GM12878 (cell line): ENCODE measurements at regions not wholly inside any gene's neighbourhood (a gene's known extent, or its start where the extent isn't known, plus 50 kb on each side); places are given as distances from the start of the nearest gene placed in this dataset.

Source experiments
- ATAC-seq: fragments of 200-7000 bp; cut with Tn5 transposase; 3 replicates; pipeline ENCODE4 v1.9.1; 2020; ENCODE audit warnings: mild to moderate bottlenecking, moderate library complexity
- BruUV-seq: library from RNA; stranded (reverse); fragments of 400-500 nt; replicated peaks from 2 replicates; lab custom pipeline; 2021; lab: Mats Ljungman, UMichigan
- CTCF ChIA-PET: fragments of 300-600 bp; sonication (Branson Sonifier 250); formaldehyde crosslinking; extraction: SDS; loops from one replicate; lab custom pipeline; 2021; ENCODE audit warnings: inconsistent platforms; lab: Yijun Ruan, JAX
- POLR2A ChIA-PET: fragments of 350-600 bp; formaldehyde crosslinking; extraction: SDS; loops from one replicate; lab custom pipeline; 2021; ENCODE audit warnings: inconsistent platforms; lab: Charles Lee
- RAD21 ChIA-PET: fragments of 300-600 bp; sonication (Branson Sonifier 250); formaldehyde crosslinking; loops from one replicate; lab custom pipeline; 2023; ENCODE audit warnings: antibody characterized with exemption; ENCODE audit not compliant: unreplicated experiment; lab: Charles Lee
- SMC1A ChIA-PET: fragments of 300-600 bp; sonication (Branson Sonifier 250); formaldehyde crosslinking; loops from one replicate; lab custom pipeline; 2023; ENCODE audit not compliant: unreplicated experiment, uncharacterized antibody; lab: Charles Lee
- DNase-seq: peaks from one replicate; pipeline ENCODE4 v3.0.0-alpha.2; 2011; ENCODE audit warnings: low read depth, low spot score
- FAIRE-seq: peaks from 3 replicates; lab custom pipeline; 2011; peaks lifted over from hg19 to GRCh38; lab: Jason Lieb, UNC
- H2AFZ ChIP-seq: 2 replicates; pipeline ENCODE4 v1.6.0; 2011; ENCODE audit warnings: low read depth, low read length, control low read depth; ENCODE audit not compliant: control insufficient read depth
- H3K27ac ChIP-seq: 2 replicates; pipeline ENCODE4 v1.5.1; 2011; ENCODE audit warnings: control low read depth; ENCODE audit not compliant: control insufficient read depth, insufficient read depth
- H3K27me3 ChIP-seq, 2 experiments: replicated peaks in 1 of 2; 2 replicates each; pipeline versions ENCODE4 v1.6.0 to v1.6.1; 2011; ENCODE audit warnings: low read length in 1 of 2; ENCODE audit not compliant: control insufficient read depth in 2 of 2, insufficient read depth in 2 of 2
- H3K36me3 ChIP-seq, 2 experiments: 2 replicates each; pipeline ENCODE4 v1.5.1; 2011; ENCODE audit warnings: low read length in 1 of 2; ENCODE audit not compliant: control insufficient read depth in 2 of 2, insufficient read depth in 2 of 2
- H3K4me1 ChIP-seq: 2 replicates; pipeline ENCODE4 v1.6.1; 2011; ENCODE audit warnings: mild to moderate bottlenecking, low read length, moderate library complexity, mixed read lengths; ENCODE audit not compliant: control insufficient read depth, insufficient read depth
- H3K4me2 ChIP-seq: 2 replicates; pipeline ENCODE4 v1.6.0; 2011; ENCODE audit warnings: control low read depth; ENCODE audit not compliant: control insufficient read depth, insufficient read depth
- H3K4me3 ChIP-seq: fragments of 200-600 bp; sonication (generic); 2 replicates; pipeline ENCODE4 v1.5.1; 2016
- H3K79me2 ChIP-seq: 2 replicates; pipeline ENCODE4 v1.6.0; 2011; ENCODE audit warnings: low read length; ENCODE audit not compliant: control insufficient read depth, insufficient read depth
- H3K9ac ChIP-seq: 2 replicates; pipeline ENCODE4 v1.8.0; 2011; ENCODE audit warnings: low read length, control low read depth, mixed read lengths; ENCODE audit not compliant: control insufficient read depth, insufficient read depth
- H3K9me3 ChIP-seq: replicated peaks from 3 replicates; pipeline ENCODE4 v1.5.1; 2011; ENCODE audit warnings: mild to moderate bottlenecking, low read length; ENCODE audit not compliant: control insufficient read depth, insufficient read depth
- H4K20me1 ChIP-seq: 2 replicates; pipeline ENCODE4 v1.6.0; 2011; ENCODE audit not compliant: control insufficient read depth, insufficient read depth
- NR2C2 ChIP-seq: IDR thresholded peaks from 2 replicates; pipeline ENCODE4 v1.6.1; 2011; ENCODE audit warnings: borderline replicate concordance, low read depth; ENCODE audit not compliant: control insufficient read depth, insufficient read length
- POLR2A ChIP-seq: IDR thresholded peaks from 2 replicates; pipeline ENCODE4 v1.6.1; 2011; ENCODE audit warnings: low read depth, mild to moderate bottlenecking, low read length
- WRNIP1 ChIP-seq: IDR thresholded peaks from 2 replicates; pipeline ENCODE4 v1.6.1; 2011; ENCODE audit warnings: low read depth, low read length, improper control_type of control experiment, borderline replicate concordance
- WGBS: methylation state at CpG from one replicate; pipeline ENCODE4 v1.1.6; 2016; ENCODE audit warnings: low lambda C conversion rate; ENCODE audit not compliant: insufficient replicate concordance, insufficient coverage; ENCODE audit errors: missing lambda C conversion rate; 5-methylcytosine and 5-hydroxymethylcytosine counted together
- in situ Hi-C: fragments of 300-500 bp; cut with MboI; formaldehyde crosslinking; loops from 9 replicates; pipeline ENCODE4 v1.14.3; 2018; ENCODE audit warnings: mixed read lengths
- intact Hi-C: fragments of 100-400 bp; cut with micrococcal nuclease; formaldehyde crosslinking; loops from one replicate; pipeline ENCODE4 v1.14.2; 2022; ENCODE audit not compliant: unreplicated experiment
- TF ChIP-seq, protein P1 (sequence below): fragments of 450-650 bp; IDR thresholded peaks from 2 replicates; pipeline ENCODE4 v1.6.1; 2014; ENCODE audit warnings: mild to moderate bottlenecking
- TF ChIP-seq, protein P2 (sequence below): fragments of 450-650 bp; formaldehyde crosslinking; IDR thresholded peaks from 2 replicates; pipeline ENCODE4 v1.4.0; 2022; ENCODE audit warnings: mild to moderate bottlenecking, moderate library complexity

- no peaks in the 10 kb centered on the region for H3K79me2 ChIP-seq
- no peak overlapping the region for H3K9ac ChIP-seq
- CTCF ChIA-PET, result no interaction called here
- no peaks in the 10 kb centered on the region for H3K9me3 ChIP-seq
- no peaks in the 10 kb centered on the region for H3K4me1 ChIP-seq
- WGBS, result 79% methylated on average over 4 of the region's 4 CpGs
- no peak for DNase-seq
- RAD21 ChIA-PET, result no interaction called here
- no peak for TF ChIP-seq POLR2A
- TF ChIP-seq, protein P1, sequence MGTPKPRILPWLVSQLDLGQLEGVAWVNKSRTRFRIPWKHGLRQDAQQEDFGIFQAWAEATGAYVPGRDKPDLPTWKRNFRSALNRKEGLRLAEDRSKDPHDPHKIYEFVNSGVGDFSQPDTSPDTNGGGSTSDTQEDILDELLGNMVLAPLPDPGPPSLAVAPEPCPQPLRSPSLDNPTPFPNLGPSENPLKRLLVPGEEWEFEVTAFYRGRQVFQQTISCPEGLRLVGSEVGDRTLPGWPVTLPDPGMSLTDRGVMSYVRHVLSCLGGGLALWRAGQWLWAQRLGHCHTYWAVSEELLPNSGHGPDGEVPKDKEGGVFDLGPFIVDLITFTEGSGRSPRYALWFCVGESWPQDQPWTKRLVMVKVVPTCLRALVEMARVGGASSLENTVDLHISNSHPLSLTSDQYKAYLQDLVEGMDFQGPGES, result no peak
- no peak for TF ChIP-seq WRNIP1
- TF ChIP-seq, protein P2, sequence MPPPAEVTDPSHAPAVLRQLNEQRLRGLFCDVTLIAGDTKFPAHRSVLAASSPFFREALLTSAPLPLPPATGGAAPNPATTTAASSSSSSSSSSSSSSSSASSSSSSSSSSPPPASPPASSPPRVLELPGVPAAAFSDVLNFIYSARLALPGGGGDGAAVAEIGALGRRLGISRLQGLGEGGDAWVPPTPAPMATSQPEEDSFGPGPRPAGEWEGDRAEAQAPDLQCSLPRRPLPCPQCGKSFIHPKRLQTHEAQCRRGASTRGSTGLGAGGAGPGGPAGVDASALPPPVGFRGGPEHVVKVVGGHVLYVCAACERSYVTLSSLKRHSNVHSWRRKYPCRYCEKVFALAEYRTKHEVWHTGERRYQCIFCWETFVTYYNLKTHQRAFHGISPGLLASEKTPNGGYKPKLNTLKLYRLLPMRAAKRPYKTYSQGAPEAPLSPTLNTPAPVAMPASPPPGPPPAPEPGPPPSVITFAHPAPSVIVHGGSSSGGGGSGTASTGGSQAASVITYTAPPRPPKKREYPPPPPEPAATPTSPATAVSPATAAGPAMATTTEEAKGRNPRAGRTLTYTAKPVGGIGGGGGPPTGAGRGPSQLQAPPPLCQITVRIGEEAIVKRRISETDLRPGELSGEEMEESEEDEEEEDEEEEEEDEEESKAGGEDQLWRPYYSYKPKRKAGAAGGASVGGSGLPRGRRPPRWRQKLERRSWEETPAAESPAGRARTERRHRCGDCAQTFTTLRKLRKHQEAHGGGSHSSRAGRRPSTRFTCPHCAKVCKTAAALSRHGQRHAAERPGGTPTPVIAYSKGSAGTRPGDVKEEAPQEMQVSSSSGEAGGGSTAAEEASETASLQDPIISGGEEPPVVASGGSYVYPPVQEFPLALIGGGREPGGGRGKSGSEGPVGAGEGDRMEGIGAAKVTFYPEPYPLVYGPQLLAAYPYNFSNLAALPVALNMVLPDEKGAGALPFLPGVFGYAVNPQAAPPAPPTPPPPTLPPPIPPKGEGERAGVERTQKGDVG (CRISPR knock-in tag), result no peak
- no peak for TF ChIP-seq NR2C2
- TF ChIP-seq, all 136 proteins: peak for 0
- H3K4me2 ChIP-seq, result no peak overlapping the region
- H3K4me3 ChIP-seq, result no peak overlapping the region
- no peak overlapping the region for H3K27ac ChIP-seq
- H4K20me1 ChIP-seq, result no peaks in the 10 kb centered on the region
- BruUV-seq, result no TSS peak
- no peak overlapping the region for H2AFZ ChIP-seq
- ATAC-seq, result no peak
- intact Hi-C loops, result no loop called here
- no peaks in the 10 kb centered on the region for H3K36me3 ChIP-seq
- FAIRE-seq, result no peak
- in situ Hi-C loops, result no loop called here
- POLR2A ChIA-PET, result no interaction called here
- H3K27me3 ChIP-seq, result no peaks in the 10 kb centered on the region
- SMC1A ChIA-PET, result no interaction called here
These were observed 706.8 kb downstream of the TRHDE start for GRCh38 chr12:72978999-72979398.
